Retina (tissue), 1 donor: ENCODE measurements at regions not wholly inside any gene's neighbourhood (a gene's known extent, or its start where the extent isn't known, plus 50 kb on each side); places are given as distances from the start of the nearest gene placed in this dataset.

Experiments
- DNase-seq: peaks from one replicate; pipeline ENCODE4 v3.0.0-alpha.2; 2016

DNA sequence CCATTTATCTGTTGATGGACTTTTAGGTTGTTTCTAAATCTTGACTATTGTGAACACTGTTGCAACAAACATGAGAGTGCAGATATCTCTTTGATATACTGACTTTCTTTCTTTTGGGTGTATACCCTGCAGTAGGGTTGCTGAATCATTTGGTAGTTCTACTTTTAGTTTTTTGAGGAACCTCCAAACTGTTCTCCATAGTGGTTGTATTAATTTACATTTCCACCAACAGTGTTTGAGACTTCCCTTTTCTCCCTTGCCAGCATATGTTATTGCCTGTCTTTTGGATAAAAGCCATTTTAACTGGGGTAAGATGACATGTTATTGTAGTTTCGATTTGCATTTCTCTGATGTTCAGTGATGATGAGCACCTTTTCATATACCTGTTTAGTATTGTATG is 330.0 kb downstream of the DDX10 start:
- no peak for DNase-seq

DNA sequence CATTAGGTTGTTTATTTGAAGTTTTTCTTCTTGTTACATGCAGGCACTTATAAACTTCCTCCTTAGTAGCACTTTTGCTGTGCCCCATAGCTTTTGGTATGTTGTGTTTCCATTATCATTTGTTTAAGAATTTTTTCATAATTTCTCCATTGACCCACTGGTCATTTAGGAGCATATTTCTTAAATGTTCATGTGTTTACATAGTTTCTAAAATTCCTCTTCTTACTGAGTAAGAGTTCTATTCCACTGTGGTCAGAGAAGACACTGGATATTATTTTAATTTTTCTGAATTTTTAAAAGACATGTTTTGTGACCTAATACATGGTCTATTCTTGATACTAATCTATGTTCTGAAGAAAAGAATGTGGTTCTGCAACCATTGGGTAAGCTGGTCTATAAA is 333.0 kb downstream of the DDX10 start:
- no peak for DNase-seq

DNA sequence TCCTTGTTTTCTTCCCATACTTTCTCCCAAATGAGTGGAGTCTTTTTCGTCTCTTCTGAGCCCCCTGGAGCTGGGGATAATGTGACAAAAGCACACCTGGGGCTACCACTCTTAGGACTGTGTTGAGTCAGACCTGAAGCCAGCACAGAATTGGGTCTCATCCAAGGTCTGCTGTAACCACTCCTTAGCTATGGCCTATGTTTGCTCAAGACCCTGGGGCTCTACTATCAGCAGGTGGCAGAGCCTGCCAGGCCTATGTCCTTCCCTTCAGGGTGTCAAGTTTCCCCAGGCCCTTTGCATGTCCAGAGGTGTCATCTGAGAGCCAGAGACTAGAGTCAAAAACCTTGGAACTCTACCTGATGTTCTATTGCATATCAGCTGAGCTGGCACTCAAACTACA is 335.7 kb downstream of the DDX10 start:
- no peak for DNase-seq

DNA sequence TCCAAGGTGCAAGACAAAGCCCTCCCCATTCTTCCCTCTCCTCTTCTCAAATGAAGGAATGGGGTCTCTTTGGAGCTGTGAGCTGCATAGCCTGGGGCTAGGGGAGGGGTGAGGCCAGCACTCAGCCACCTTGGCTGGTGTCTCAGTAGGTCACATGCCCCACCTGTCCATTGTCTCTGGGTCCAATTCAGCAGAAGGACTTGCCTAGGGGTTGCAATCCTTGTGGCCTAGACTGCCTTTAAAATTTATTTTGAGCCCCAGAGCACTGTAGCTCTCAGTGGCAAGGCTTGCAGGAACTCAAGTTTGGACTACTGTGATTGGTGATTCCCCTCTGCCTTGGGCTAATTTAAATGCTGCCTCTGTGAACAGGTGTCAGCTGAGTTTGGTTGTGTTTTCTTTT is 336.7 kb downstream of the DDX10 start:
- no peak for DNase-seq

DNA sequence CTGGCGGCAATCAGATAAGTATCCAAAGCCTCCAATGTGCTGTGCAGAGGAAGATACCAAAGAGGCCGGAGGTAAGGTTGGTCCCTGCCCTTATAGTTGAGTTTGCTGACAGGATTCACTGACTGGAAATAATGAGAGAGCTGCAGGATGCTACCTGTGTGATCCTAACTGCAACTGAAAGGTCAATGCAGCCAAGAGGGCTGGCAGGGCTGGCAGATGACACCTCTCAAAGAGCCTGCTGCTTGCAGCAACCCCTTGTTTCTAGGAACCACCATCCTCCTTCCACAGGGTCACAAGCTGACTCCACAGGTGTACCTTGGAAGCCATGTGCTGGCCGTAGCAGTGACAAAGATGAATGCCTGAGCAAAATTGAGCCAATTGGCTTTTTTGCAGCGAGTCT is 348.1 kb downstream of the DDX10 start:
- no peak for DNase-seq

DNA sequence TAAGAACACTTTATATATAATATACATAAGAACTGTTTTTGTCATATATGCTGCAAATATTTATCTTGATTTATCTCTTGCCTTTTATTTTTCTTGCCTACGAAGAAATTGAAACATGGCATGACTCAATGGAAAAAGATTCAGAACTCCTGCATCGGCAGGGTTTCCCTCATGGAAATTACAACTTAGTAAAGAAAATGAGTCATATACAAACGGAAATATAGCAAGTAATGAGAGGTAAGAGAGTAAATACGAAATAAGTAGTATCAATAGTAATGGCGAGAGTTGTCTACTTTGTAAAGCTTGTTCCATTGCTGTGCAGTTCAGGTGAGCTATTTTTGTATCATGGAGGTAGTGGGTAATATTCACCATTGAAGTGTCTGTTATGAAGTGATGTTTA is 350.4 kb downstream of the DDX10 start:
- no peak for DNase-seq

DNA sequence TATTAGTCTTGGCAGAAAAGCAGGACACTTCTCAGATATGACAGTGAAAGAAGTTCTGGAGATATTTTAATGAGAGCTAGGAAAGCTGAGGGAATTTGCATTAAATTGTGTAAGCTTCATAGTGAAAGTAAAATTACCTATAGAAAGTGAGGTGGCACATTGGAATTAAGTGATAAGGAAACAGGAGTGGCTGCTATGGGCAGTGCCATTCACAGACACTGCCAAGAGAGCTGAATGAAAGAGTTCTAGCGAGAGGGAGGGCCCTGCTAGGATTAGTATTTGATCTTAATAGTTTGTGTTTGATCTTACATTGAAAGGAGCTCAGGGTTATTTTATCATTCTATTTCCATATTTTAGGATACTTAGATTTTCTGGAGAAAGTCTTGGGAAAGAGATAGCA is 351.9 kb downstream of the DDX10 start:
- DNase-seq, result no peak

DNA sequence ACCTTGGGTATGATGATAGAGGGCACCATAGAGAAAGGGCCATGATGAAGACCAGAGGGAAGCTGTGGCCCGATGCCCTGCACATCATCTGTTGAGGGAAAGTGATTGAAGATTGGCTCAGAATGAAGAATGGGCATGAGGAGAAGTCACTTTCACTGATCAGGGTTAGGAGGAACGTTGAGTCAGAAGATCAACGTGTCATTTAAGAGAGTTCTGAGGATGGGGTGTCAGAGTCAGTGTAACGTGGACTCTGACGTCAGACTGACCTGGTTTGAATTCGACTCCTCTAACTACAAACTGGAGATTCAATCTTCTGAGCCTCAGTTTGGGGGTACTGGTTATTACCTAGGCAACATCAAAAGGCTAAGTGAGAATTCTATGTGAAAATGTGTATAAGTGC is 352.6 kb downstream of the DDX10 start:
- no peak for DNase-seq

DNA sequence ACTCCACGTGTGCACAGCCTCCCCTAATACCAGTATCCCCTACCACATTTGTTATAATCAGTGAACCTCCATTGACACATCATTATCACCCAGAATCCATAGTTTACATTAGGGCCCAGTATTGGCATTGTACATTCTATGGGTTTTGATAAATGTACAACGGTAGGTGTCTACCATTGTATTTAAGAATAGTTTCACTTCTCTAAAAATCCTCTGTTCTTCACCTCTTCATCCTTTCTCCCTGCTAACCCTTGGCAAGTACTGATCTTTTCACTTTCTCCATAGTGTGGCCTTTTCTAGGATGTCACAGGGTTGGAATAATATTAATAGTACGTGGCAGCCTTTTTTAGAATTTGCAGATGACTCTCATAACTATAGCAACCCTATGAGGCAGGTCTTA is 353.8 kb downstream of the DDX10 start:
- DNase-seq, result no peak

DNA sequence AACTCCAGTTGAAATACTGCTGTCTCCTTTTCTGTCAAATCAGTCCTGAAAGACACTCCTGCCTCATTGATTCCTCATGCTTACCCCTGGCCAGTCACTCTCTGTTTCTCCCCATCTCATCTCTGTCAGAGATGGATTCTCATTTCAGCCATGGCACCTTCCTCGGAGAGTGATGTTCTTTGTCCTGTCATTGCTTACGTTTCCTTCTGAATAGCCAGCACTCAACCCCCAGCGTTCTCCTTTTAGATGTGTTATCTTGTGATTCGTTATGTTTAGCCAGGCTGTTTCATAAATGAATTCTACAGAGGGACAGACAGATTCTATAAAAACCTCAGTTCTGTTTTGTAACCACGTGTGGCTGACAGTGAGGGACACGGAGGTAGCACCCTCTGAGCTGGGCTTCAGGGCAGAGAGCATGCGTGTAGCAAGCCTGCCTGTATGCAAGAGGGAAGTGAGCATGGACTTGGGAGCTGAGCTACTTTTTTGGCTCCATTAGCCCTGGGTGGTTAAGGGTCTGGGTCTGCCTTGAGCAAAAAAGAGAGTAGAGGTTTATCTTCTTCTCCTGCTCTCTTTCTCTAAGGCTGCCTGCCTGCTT is 354.6 kb downstream of the DDX10 start:
- DNase-seq, result no peak

DNA sequence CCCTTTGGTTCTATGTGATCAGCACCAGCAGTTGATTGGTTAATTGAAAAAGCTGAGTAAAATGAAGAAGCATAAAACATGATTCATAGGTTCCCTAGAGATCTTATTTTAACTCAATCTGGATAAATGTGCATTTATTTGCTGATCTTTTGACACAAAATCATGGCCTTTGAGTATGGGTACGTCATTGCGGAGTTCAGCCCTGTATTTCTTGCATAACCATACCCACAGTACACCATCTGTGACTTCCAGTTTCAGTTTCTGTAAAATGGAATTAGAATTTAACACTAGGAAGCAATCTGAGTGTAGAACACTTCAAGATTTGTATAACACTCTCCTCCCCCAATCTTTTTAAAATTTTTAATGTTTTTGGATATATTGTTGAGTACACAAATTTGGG is 358.2 kb downstream of the DDX10 start:
- DNase-seq, result no peak

DNA sequence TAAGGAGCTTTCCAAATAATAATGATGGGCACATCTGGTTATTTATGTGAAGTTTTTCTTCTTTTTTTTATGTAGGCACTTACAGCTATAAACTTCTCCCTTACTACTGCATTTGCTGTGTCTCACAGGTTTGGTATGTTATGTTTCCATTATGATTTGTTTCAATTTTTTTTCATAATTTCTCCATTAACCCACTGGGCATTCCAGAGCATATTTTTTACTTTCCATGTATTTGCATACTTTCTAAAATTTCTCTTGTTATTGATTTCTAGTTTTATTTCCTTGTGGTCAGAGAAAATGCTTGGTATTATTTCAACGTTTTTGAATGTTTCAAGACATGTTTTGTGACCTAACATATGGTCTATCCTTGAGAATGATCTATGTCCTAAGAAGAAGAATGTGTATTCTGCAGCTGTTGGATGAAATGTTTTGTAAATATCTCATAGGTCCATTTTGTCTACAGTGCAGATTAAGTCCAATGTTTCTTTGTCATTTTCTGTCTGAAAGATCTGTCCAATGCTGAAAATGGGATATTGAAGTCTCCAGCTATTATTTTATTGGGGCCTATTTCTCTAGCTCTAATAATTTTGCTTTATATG is 362.1 kb downstream of the DDX10 start:
- DNase-seq, result no peak

DNA sequence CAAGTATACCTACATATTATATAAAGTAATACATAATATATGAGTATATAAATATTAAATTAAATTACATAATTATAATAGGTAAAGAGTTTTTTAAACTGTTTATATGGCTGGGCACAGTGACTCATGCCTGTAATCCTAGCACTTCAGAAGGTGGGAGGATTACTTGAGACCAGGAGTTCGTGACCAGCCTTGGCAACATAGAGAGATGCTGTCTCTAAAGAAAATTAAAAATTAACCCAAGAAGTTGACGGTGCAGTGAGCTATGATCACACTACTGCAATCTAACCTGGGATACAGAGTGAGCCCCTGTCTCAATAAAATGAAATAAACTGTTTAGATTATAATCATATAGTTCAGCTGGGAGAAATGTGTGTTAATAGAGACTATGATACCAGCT is 363.0 kb downstream of the DDX10 start:
- no peak for DNase-seq

DNA sequence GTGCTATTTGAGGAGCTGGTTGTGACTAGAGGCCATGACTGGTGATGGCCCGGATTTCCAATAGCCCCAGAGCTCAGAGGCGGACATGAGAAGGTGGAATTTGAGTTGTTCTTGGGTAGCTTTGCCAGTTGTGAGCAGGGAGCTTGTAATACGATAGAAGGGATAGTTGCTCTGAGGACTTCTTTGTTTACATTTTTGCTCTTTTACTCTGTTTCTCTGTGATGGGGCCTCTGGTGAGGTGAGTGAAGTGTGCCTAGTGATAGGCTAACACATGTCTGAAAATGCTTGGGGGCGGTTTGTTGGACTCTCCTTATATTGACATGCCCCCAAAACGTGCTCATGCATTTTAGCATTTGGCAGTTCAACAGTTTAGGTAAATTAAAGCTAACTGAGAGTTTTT is 365.1 kb downstream of the DDX10 start:
- DNase-seq, result no peak

DNA sequence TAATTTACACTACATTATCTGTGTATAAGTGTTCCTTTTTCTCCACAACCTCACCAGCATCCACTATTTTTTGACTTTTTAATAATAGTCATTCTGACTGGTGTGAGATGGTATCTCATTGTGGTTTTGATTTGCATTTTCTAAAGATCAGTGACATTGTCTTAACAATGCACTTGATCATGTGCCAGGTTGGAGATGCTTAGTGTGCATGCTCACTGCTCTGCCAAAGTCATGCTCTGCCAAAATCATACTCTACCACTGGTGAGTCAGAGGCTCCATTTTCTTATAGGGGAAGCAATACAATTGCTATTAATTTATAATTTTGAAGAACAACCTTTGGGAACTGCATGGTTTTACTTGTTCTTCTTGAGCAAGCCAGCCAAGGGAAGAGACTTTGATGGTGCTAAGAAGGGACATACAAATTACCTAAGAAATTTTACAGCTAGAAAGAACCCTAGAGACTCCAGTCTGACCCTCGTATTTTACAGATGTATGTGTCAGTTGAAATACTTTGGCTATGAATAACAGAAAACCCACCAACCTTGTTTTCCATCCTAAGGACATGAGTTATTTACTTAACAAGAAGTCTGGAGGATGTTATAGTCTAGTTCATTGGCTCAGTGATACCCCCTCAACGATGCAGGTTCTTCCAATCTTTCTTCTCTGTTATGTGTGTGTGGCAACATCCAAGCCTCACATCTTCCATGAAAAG is 368.9 kb downstream of the DDX10 start:
- DNase-seq, result no peak

DNA sequence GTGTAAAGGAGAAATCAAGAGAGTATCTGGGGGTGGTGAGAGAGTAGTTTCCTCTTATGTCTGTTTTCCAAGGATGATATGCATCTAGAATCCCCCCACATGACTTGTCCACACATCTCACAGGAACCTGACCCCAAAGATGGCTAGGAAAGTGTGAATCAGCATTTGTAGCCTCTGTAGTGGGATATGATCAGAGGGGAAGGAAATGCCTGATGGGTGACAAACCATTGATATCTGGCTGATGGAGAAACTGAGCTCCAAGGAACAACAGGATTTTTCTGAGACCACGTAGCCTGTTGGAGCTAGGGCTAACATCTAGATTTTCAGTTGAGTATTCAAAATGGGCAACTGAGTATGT is 369.4 kb downstream of the DDX10 start:
- no peak for DNase-seq

DNA sequence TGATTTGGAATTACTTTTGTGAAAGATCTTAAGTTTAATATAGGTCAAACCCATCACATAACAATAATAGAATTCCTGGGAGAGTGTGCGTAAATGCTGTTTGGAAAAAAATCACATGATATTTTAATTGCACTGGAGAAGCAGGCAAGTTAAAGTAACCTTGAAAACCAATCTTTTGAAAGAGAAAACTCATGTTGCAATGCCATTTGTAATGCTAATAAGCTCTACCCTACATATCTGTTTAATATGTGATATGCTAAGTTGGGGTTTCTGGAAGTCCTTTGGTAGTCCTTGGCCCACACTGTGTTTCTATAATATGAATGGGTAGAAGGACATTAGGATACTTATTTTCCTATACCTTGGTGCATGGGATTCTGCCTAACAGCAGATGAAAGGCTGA is 370.4 kb downstream of the DDX10 start:
- DNase-seq, result no peak

DNA sequence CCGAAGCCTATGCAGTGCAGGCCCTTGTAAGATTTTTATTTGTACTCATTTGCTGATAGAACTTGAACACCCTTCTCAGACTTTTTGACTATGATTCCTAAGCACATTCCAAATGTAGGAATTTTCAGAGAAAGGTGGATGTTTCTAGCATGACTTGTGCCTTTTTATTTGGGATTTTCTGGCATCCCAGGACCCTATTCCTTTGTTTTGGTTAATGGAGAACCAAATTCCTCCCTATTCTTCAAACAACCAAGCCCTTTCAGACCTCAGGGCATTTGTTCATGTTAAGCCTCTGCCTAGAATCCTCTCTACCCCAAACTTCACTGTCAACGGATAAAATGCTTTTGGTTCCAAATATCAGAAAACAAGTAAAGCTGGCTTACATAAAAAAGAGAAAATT is 371.1 kb downstream of the DDX10 start:
- DNase-seq, result no peak

DNA sequence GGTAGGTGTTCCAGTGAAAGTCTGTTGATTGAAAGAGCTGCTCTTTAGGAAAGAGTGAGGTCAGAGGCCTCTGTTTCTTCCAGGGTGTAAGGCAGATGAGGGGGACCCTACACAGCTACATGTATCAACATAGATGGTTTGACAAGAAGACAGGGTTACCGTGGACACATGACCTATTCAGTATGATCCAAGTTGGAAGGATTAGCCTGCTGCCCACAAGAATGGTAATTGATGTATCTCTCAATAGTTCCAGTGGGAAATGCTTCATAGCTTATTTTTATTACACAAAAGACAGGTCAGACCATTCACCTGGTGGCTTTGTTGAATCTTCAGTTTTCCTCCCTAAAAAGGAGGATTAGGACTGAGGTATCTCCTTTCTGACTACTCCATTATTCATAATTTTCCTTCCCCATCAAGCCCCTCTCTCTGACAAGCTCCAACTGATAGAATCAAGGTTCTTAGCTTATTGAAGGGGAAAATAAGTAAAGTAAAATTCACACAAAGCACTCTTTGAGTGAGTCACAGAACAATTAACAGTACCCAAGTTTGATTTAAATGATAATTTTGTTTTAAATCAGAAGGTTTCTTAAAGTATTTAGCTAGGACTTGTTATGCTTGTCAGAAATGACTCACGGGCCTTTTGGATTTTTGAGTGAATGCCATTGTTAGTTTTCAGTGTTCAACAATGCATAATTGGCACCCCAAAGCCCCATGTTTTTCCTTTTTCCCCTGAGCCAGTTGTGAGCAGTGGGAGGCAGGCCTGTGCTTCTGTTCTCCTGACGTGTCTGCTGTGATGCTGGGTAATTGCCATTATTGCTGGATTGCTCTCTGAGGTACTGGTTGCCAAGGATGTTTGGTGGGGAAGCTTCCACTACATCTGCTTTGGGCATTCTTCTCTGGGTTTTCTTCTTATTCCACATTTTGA is 373.2 kb downstream of the DDX10 start:
- no peak for DNase-seq

DNA sequence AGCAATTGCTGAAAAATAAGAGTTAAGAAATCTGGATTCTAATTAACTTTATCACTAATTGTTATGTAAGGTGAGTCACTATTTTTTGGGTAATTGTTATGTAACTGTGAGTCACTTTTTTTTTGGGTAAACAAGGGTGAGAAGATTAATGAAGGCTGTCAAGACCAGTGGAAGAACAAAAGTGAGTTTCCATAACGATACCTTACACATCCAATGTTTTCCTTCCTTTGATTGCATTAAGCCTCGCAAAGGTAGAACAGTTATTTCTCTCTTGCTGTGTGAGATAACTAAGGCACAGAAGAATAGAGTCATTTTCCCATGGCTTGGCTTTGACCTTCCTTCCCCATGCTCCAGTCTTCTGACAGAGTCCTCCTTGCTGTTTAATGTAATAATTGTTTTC is 374.7 kb downstream of the DDX10 start:
- no peak for DNase-seq

DNA sequence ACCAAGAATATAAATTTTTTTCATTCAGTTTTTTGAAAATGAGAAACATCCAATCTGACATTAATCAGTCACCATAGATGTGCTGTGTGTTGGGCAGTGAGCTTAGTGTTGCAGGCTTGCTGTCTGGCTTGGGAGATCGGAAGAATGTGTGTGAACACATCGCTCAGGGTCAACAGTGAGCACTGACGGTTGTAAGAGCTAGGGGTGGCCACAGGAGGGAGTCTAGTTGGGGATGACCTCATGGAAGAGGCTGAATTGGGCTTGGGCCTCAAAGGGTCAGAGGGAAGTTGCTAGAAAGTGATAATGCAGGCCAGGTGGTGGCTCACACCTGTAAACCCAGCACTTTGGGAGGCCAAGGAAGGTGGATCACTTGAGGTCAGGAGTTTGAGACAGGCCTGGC is 375.4 kb downstream of the DDX10 start:
- DNase-seq, result no peak

DNA sequence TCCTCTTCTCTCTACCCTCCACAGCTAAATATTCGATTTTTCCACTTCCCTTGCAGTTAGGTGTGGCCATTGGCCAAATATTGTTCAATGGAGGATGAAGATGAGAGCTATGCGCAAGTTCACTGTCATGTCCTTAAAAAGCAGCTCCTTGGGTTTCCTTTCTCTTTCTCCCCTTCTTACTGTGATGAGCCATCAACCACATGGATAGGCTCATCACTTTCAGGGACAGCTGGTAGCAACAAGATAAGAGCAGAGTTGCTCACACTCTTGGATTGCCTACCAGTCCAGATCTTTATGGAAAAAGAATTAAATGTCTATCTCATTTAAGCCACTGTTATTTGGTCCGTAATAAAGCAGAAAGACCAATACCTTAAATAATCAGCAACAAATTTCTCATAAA is 377.0 kb downstream of the DDX10 start:
- no peak for DNase-seq

DNA sequence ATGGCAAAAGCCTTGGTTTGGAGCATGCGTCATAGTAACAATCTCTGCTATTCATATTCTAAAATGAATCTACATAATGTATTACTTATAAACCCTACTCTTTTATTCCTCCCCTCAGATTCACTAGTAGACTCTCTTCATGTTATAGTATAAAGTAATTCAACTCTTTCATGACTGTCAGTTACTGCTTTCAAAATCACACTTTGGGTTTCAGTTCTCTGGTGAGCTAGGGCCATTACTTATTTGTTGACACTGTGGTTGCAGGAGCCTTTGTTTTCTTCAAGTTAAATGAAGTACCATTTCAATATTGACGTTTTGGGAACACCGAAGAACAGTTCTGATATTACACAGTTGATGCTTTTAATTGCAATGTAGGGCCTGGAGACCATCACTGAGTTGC is 378.4 kb downstream of the DDX10 start:
- no peak for DNase-seq
